Neural cell (in vitro differentiated cells): ENCODE measurements at regions not wholly inside any gene's neighbourhood (a gene's known extent, or its start where the extent isn't known, plus 50 kb on each side); places are given as distances from the start of the nearest gene placed in this dataset.

ENCODE experiments used
- H2AFZ ChIP-seq: fragments of 200-600, 300-800 bp; sonication (generic), shearing (Covaris generic); 2 replicates; pipeline ENCODE4 v1.6.0; 2014; ENCODE audit warnings: low read depth, mild to moderate bottlenecking, antibody characterized with exemption, low read length, moderate library complexity
- H3F3A ChIP-seq: fragments of 200-600 bp; shearing (Covaris generic); 2 replicates; pipeline ENCODE4 v1.6.1; 2016; ENCODE audit warnings: mild to moderate bottlenecking, moderate library complexity, mixed read lengths, antibody characterized with exemption, low read length; ENCODE audit not compliant: insufficient read depth, poor library complexity, severe bottlenecking
- H3K27ac ChIP-seq: fragments of 200-600, 300-800 bp; sonication (generic), shearing (Covaris generic); 2 replicates; pipeline ENCODE4 v1.5.1; 2014; ENCODE audit warnings: mild to moderate bottlenecking, low read length, moderate library complexity
- H3K27me3 ChIP-seq: fragments of 300-800, 200-600 bp; sonication (generic), shearing (Covaris generic); 2 replicates; pipeline ENCODE4 v1.6.0; 2014; ENCODE audit warnings: mild to moderate bottlenecking, low read depth, low read length, moderate library complexity; ENCODE audit not compliant: insufficient read depth
- H3K36me3 ChIP-seq: fragments of 300-800, 200-600 bp; sonication (generic), shearing (Covaris generic); 2 replicates; pipeline ENCODE4 v1.5.1; 2014; ENCODE audit warnings: mild to moderate bottlenecking, antibody characterized with exemption, low read length, moderate library complexity; ENCODE audit not compliant: insufficient read depth
- H3K4me2 ChIP-seq: fragments of 300-800, 200-600 bp; sonication (generic), shearing (Covaris generic); 2 replicates; pipeline ENCODE4 v1.6.0; 2014; ENCODE audit warnings: mild to moderate bottlenecking, low read length
- H3K4me3 ChIP-seq: fragments of 300-800, 200-600 bp; sonication (generic), shearing (Covaris generic); 2 replicates; pipeline ENCODE4 v1.5.1; 2014; ENCODE audit warnings: mild to moderate bottlenecking, low read length, moderate library complexity
- H3K79me2 ChIP-seq: fragments of 200-600 bp; shearing (Covaris generic); replicated peaks from 2 replicates; pipeline ENCODE4 v1.6.0; 2014; ENCODE audit warnings: mild to moderate bottlenecking, low read length, moderate library complexity; ENCODE audit not compliant: insufficient read depth
- H3K9ac ChIP-seq: fragments of 300-800, 200-600 bp; sonication (generic), shearing (Covaris generic); 2 replicates; pipeline ENCODE4 v1.6.1; 2016; ENCODE audit warnings: mild to moderate bottlenecking, low read length, mixed read lengths
- H3K9me2 ChIP-seq: fragments of 200-600 bp; shearing (Covaris generic); 2 replicates; pipeline ENCODE4 v1.6.1; 2016; ENCODE audit warnings: mild to moderate bottlenecking, low read length, mixed read lengths; ENCODE audit not compliant: insufficient read depth
- H3K9me3 ChIP-seq: fragments of 200-600, 300-800 bp; sonication (generic), shearing (Covaris generic); 2 replicates; pipeline ENCODE4 v1.6.1; 2016; ENCODE audit warnings: mild to moderate bottlenecking, mixed run types, low read length, moderate library complexity, mixed read lengths
- H4K20me1 ChIP-seq: fragments of 200-600 bp; shearing (Covaris generic); 2 replicates; pipeline ENCODE4 v1.6.1; 2016; ENCODE audit warnings: mild to moderate bottlenecking, mixed run types; ENCODE audit not compliant: insufficient read depth
- CTCF ChIP-seq: fragments of 450-650 bp; IDR thresholded peaks from 2 replicates; pipeline ENCODE4 v1.5.1; 2014; ENCODE audit warnings: antibody characterized with exemption, mild to moderate bottlenecking, moderate library complexity; ENCODE audit not compliant: poor library complexity, severe bottlenecking
- EP300 ChIP-seq: fragments of 450-650 bp; conservative IDR thresholded peaks from 2 replicates; pipeline ENCODE4 v1.6.1; 2014; ENCODE audit warnings: antibody characterized with exemption, mild to moderate bottlenecking, moderate library complexity; ENCODE audit not compliant: poor library complexity, severe bottlenecking
- EZH2 ChIP-seq: fragments of 200-600, 300-800 bp; shearing (Covaris generic), sonication (generic); IDR thresholded peaks from 2 replicates; pipeline ENCODE4 v1.6.1; 2014; ENCODE audit warnings: antibody characterized with exemption, low read length, borderline replicate concordance, mild to moderate bottlenecking; ENCODE audit not compliant: insufficient read depth, poor library complexity, severe bottlenecking
- MXI1 ChIP-seq: fragments of 450-650 bp; conservative IDR thresholded peaks from 2 replicates; pipeline ENCODE4 v1.6.1; 2014; ENCODE audit warnings: antibody characterized with exemption, mild to moderate bottlenecking; ENCODE audit not compliant: poor library complexity, severe bottlenecking
- POLR2AphosphoS5 ChIP-seq: IDR thresholded peaks from 2 replicates; pipeline ENCODE4 v1.6.1; 2012
- RAD21 ChIP-seq: fragments of 450-650 bp; conservative IDR thresholded peaks from 2 replicates; pipeline ENCODE4 v1.6.1; 2014; ENCODE audit warnings: antibody characterized with exemption, mild to moderate bottlenecking, moderate library complexity
- REST ChIP-seq: IDR thresholded peaks from 2 replicates; pipeline ENCODE4 v1.6.1; 2012; ENCODE audit warnings: borderline replicate concordance
- SMC3 ChIP-seq: fragments of 450-650 bp; conservative IDR thresholded peaks from 2 replicates; pipeline ENCODE4 v1.6.1; 2014; ENCODE audit warnings: antibody characterized with exemption, mild to moderate bottlenecking, moderate library complexity; ENCODE audit not compliant: poor library complexity
- TAF1 ChIP-seq: IDR thresholded peaks from 2 replicates; pipeline ENCODE4 v1.6.1; 2012; ENCODE audit warnings: low read depth

GRCh38 chr21:43328958-43329691, 97.8 kb downstream of the SIK1 start:
- H4K20me1 ChIP-seq: no peaks in the 10 kb centered on the region
- TF ChIP-seq EZH2 (no peak), POLR2AphosphoS5 (no peak), TAF1 (no peak), EP300 (no peak), CTCF (no peak), REST (no peak)
- H3K27me3 ChIP-seq: no peaks in the 10 kb centered on the region
- H3K9me3 ChIP-seq: no peaks in the 10 kb centered on the region
- H3K79me2 ChIP-seq: no peaks in the 10 kb centered on the region
- H3K9me2 ChIP-seq: no peaks in the 10 kb centered on the region
- no peak overlapping the region for H3K9ac ChIP-seq
- no peak overlapping the region for H3K4me2 ChIP-seq
- H2AFZ ChIP-seq: no peak overlapping the region
- H3F3A ChIP-seq: no peaks in the 10 kb centered on the region
- no peak overlapping the region for H3K4me3 ChIP-seq
- H3K36me3 ChIP-seq: no peaks in the 10 kb centered on the region
- no peak overlapping the region for H3K27ac ChIP-seq

- no peaks in the 10 kb centered on the region for H3K27me3 ChIP-seq
- H2AFZ ChIP-seq: no peak overlapping the region
- H3K27ac ChIP-seq: no peak overlapping the region
- no peak for TF ChIP-seq EZH2
- no peak for TF ChIP-seq EP300
- TF ChIP-seq REST: no peak
- no peak for TF ChIP-seq POLR2AphosphoS5
- TF ChIP-seq RAD21: no peak
- no peak for TF ChIP-seq SMC3
- TF ChIP-seq MXI1: no peak
- TF ChIP-seq CTCF: no peak
- no peak for TF ChIP-seq TAF1
- H3F3A ChIP-seq: no peaks in the 10 kb centered on the region
- H3K9ac ChIP-seq: no peak overlapping the region
- no peak overlapping the region for H3K4me3 ChIP-seq
- no peak overlapping the region for H3K4me2 ChIP-seq
- no peaks in the 10 kb centered on the region for H3K9me2 ChIP-seq
- H3K79me2 ChIP-seq: no peaks in the 10 kb centered on the region
- no peaks in the 10 kb centered on the region for H4K20me1 ChIP-seq
- no peaks in the 10 kb centered on the region for H3K36me3 ChIP-seq
- no peaks in the 10 kb centered on the region for H3K9me3 ChIP-seq
These were observed 98.6 kb downstream of the SIK1 start for GRCh38 chr21:43328185-43328957.
